GM12872 (cell line): ENCODE measurements at regions not wholly inside any gene's neighbourhood (a gene's known extent, or its start where the extent isn't known, plus 50 kb on each side); places are given as distances from the start of the nearest gene placed in this dataset.

ENCODE experiments used
- TF ChIP-seq, protein P1 (sequence below): IDR thresholded peaks from 3 replicates; pipeline ENCODE4 v1.5.1; 2011; ENCODE audit warnings: low read depth, mild to moderate bottlenecking, low read length, moderate library complexity; ENCODE audit not compliant: insufficient read depth

DNA sequence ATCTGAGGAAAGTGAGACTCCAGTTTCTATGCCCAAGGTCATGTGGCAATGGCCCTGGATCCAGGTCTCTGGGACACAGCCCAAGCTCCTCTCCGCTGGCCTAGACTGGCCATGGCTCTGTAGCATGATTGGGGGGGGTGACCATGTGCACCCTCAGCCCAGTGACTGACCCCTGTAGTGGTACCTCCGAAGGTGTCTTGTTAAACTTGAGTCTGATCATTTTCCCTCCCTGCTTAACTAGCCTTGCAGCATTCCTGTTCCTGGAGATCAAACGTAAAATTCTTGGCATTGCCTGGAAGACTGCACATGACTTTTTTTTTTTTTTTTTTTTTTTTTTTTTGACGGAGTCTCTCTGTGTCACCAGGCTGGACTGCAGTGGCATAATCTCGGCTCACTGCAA lies 1116.0 kb downstream of the TBC1D22A start:
- TF ChIP-seq, protein P1, sequence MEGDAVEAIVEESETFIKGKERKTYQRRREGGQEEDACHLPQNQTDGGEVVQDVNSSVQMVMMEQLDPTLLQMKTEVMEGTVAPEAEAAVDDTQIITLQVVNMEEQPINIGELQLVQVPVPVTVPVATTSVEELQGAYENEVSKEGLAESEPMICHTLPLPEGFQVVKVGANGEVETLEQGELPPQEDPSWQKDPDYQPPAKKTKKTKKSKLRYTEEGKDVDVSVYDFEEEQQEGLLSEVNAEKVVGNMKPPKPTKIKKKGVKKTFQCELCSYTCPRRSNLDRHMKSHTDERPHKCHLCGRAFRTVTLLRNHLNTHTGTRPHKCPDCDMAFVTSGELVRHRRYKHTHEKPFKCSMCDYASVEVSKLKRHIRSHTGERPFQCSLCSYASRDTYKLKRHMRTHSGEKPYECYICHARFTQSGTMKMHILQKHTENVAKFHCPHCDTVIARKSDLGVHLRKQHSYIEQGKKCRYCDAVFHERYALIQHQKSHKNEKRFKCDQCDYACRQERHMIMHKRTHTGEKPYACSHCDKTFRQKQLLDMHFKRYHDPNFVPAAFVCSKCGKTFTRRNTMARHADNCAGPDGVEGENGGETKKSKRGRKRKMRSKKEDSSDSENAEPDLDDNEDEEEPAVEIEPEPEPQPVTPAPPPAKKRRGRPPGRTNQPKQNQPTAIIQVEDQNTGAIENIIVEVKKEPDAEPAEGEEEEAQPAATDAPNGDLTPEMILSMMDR = no peak

- TF ChIP-seq, protein P1 = no peak
Observed at GRCh38 chr22:47872761-47873535, 1110.5 kb downstream of the TBC1D22A start.

- TF ChIP-seq, protein P1 = no peak
Observed at GRCh38 chr22:47865626-47866025, 1103.2 kb downstream of the TBC1D22A start.

DNA sequence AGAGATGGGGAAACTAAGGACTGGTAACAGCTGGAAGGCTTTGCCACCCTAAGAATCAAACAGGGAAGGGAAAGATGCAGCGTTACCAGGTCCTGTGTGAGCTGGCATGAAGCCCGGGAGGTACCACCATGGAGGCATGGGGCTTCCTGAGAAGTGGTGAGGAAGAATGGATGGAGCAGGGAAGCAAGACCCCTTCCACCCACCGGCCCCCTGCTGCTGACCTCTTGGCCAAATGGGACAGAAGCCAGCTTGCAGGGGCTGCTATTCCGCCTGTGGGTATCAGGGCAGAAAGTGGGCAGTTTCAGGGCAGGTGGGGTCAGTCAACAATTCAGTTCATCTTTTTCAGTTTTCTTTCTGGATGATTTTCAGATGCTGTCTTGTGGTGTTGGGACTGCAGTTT lies 1099.9 kb downstream of the TBC1D22A start:
- TF ChIP-seq, protein P1 = no peak

- TF ChIP-seq, protein P1 = no peak
Observed at GRCh38 chr22:47859881-47860525, 1097.6 kb downstream of the TBC1D22A start.

DNA sequence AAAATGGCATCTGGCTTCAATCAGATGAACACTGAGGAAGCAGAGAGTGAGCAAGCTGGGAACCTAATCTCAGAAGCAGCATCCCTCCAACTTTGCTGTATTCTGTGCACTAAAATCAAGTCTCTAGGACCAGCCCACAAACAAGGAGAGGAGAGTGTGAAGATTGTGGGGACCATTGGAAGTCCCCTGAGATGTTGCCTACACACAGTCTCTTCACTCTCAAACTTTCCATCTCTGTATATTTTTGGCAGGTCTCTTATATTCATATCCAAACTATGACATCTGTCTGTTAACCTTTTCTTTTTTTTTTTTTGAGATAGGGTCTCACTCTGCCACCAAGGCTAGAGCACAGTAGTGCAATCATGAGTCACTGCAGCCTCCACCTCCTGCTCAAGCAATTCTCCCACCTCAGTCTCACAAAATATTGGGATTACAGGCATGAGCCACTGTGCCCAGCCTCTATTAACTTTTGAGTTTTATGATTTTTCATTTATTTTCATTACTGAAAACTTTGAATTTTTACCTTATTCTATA lies 1096.4 kb downstream of the TBC1D22A start:
- TF ChIP-seq, protein P1 = no peak

DNA sequence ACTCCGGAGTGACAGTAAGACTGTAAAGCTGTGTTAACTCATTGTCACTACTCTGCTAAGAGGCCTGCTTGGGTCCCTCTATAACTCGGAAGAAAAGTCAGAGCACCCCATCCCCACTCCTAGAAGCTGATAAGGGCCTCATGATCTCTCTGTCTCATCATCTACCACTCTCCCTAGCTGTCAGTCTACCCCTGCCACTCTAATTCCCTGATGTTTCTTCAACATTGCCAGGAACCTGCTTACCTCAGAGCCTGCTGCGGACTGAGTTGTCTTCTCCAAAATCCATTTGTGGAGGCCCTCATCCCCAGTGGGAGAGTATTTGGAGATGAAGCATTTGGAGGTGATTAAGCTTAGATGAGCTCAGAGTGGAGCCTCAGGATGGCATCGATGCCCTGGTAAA lies 1092.2 kb downstream of the TBC1D22A start:
- TF ChIP-seq, protein P1 = no peak
